HG02678 (cell line): ENCODE measurements at regions not wholly inside any gene's neighbourhood (a gene's known extent, or its start where the extent isn't known, plus 50 kb on each side); places are given as distances from the start of the nearest gene placed in this dataset.

ENCODE experiments used
- ATAC-seq: cut with Tn5 transposase; IDR thresholded peaks from one replicate; pipeline ENCODE4 v1.9.1; 2021; ENCODE audit warnings: mild to moderate bottlenecking, moderate library complexity; ENCODE audit not compliant: unreplicated experiment

DNA sequence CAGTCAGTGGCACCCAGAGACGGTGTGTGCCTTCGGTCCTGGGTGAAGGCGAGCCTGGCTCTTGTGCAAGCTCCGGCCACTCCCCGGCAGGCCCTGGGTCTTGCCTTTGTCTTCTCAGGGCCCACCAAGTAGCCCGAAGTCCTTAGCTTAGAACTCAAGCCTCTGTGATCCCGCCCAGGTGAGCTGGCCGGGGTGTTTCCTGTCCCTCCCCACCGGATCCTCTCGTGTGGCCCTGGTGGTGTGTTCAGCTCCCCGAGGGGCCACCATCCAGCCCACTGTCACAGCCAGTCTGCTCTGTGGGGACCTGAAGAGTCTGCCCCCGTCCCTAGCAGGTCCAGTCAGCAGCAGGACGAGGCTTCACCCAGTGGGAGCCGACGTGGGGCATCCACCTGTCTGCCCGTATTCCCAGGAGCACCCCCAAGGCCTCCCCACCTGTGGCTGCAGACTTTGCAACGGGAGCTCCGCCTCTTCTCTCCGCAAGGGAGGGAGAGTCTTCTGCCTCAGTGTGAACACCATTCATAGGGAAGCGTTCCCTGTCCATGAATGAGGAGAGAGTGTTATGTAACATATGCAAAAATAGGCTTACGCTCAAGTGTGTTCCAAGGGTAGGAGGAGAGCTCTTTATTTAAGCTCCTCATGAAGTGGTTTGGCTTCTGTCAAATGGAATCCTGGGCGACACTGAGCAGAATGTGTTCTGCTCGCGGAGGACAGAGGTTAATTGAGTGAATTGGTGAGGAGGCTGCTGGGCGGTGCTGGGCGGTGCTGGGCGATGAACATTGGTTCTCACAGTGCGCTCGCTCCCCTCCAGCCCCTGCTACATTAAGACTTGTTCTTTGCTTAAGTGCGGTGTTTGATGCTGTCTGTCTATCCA is 108.9 kb downstream of the CRYAA start:
- ATAC-seq: no peak

DNA sequence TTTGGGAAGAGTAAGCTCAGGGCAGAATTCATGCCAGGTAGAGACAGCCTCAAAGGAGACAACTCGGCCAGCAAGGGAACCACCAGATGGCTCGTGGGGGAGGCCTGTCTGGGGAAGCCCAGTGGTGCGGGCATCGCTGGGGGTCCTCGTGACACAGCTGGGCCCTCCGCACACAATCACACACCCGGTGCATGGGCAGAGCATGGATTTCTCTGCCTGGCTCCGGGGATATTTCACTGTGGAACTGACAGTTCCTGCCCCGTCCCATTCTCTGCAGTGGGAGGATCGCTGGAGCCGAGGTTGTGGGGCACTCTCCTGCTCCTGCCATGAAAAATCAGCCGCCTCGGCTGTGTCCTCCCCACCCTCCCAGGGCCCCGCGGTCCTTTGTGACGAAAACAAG is 108.0 kb downstream of the CRYAA start:
- ATAC-seq: no peak

DNA sequence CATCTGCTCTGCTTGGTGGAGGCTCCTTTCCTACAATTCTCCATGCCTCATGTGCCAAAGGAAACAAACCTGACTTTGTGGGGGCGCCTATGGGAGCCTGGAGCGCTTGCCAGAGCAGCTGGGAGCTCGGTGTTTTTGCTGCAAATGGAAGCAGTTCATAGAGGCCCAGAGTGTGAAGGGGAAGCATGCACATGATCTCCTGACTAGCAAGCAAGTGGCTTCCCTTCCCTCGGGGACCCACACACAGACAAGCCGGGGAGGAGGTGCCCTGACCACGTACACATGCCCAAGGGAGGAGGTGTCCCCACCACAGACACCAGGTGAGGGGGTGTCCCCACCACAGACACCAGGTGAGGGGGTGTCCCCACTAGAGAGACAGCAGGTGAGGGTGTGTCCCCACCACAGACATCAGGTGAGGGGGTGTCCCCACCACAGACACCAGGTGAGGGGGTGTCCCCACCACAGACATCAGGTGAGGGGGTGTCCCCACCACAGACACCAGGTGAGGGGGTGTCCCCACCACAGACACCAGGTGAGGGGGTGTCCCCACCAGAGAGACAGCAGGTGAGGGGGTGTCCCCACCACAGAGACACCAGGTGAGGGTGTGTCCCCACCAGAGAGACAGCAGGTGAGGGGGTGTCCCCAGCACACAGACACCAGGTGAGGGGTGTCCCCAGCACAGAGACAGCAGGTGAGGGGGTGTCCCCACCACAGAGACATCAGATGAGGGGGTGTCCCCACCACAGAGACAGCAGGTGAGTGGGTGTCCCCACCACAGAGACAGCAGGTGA is 106.8 kb downstream of the CRYAA start:
- ATAC-seq: no peak

DNA sequence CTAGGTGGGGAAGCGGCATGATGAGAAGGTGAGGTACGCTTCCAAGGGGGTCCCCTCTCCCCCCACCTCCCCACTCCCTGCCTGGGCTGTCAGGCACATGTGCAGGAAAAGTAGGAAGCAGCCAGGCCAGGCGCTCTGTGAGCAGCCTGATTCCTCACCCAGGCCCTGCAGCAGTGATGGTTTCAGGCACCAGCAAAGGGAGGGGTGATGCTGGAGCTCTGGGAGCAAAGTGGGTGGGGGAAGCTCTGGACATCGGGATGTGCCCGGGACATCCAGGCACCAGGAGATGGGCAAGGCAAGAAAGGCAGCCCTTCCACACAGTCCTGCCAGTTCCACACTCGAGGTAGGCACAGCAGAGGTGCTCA is 106.1 kb downstream of the CRYAA start:
- no peak for ATAC-seq

DNA sequence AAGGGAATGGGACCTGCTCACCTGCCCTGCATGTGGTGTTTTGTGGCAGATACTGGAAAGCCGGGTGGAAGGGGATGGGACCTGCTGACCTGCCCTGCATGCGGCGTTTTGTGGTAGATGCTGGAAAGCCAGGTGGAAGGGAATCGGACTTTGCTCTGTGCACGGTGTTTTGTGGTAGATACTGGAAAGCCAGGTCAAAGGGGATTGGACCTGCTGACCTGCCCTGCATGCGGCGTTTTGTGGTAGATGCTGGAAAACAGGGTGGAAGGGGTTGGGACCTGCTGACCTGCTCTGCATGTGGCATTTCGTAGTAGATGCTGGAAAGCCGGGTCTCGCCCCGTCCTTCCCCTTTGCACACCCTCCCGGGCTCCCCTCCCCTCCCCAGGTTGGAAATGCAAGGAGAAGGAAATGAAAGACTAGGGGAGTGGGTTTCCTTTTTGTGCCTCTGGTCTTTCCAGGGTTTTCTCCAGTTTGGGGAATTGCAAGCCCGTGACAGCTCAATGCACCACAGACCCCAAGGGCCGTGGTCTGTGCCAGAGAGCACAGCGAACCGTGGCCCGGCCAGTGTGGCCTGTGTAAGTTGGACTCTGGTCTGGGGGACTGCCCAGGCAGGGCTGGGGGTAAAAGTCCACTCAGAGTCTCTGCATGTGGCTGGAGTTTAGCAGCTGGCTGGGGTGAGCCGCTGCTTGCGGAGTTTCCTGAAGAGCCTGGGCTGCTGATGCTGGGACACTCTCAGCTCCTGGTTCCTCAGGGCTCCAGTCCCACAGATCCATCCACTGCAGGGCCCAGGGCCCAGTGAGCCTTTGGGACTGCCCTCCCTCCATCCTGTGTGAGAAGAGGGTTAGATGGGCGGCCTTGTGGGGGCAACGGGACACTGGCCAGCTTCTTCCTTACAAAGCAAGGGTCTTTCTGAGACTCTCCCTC is 105.5 kb downstream of the CRYAA start:
- no peak for ATAC-seq

DNA sequence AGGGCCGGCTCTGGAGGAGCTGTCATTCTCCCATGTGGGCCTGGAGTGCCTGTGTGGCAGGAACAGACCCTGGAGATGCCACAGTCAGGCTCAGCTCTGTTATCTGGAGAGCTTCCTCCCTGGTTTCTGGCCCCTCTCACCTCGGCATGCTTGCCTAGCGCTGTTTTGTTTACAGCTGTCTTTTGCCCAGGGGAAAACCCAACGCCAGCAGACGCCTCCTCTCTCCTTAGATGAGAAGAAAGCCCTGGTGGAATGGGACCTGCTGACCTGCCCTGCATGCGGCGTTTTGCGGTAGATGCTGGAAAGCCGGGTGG is 104.9 kb downstream of the CRYAA start:
- ATAC-seq: no peak

DNA sequence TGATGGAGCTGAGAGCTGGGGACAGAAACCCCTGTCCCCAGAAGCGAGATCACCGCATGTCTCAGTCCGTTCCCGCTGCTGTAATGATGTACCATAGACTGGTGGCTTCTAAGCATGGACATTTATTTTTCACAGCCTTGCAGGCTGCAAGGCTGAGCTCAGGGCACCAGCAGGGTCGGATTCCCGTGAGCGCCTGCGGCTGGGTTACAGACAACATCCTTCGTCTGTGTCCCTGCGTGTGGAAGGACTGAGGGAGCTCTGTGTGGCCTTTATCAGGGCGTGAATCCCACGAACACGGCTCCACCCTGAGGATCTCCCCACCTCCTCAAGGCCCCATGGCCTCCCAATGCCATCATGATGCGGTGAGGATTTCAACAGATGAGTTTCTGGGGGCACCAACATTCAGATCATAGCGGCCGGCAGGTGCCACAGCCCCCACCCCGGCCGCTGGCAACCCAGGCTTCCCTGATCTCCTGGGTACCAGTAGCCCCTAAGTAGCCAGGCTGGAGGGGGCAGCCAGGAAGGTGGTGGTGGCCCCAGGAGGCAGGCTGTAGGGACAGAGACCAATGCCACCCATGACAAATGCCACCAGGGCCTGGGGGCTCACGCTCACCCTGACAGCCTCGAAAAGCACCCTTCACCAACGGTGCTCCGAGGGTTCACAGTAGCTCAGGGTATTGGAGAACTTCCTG is 104.4 kb downstream of the CRYAA start:
- no peak for ATAC-seq

DNA sequence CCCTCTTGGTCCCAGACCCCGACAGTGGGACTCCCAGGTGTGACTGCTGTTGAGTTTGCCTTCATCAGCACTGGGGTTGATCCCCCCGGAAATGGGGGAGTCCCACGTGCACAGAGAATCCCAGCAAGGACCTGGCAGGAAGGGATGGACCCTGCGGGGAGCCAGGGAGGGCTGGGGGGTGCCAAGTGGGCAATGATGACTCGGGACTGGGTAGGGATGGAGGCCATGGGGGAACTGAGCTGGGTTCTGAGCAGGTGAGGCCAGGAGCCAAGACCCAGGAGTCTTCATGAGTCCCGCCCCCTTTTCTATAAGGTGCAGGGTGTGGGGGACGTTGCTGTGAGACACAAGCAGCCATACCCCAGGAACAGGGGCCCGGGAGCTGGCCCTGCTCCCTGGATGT is 103.8 kb downstream of the CRYAA start:
- no peak for ATAC-seq

DNA sequence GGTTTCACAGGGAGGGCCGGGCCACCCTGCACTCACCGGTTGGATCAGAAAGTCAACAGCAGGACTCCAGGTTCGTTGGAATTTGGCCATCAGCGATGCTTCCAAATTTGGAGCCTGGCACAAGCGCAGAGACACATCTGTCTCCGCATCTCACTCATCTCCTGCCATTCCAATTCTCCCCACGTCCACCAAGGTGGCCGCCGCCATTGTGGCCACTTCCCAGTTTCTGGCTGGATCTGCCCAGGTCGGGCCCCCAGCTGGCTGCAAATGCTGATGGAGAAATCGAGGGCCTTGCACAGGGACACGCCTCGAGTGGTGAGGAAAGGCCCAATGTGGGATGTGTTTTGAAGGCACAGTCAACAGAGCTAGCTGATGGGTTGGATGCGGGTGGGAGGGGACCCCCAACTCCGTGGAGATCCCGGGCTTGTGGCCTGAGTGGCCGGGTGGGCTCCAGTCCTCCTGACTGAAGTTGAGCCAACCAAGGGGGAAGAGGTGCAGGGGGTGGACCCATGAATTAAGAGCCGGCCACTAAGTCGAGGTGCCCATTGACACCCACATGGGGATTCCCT is 102.7 kb downstream of the CRYAA start:
- ATAC-seq: no peak

DNA sequence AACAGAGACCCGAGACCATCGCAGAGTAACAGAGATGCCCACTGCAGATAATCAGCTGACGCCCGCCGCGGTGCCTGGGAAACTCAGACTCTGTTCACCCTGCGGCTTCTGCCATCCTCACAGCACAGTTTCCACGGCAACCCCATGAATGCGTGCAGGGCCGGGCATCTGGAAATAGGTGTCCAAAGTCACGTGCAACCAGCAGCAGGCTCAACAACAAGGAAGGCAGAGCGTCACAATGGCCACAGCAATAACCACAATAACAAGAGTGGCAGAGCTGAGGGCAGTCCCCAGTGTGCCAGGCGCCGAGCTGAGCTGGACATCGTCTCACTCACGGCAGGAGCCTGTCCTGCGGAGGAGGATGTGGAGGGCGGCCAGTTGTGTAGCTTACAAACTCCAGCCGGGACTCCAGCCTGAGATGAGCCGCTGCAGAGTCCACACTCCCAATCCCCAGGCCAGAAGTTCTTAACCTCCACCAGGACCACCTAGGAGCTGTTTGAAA is 102.0 kb downstream of the CRYAA start:
- ATAC-seq: no peak

DNA sequence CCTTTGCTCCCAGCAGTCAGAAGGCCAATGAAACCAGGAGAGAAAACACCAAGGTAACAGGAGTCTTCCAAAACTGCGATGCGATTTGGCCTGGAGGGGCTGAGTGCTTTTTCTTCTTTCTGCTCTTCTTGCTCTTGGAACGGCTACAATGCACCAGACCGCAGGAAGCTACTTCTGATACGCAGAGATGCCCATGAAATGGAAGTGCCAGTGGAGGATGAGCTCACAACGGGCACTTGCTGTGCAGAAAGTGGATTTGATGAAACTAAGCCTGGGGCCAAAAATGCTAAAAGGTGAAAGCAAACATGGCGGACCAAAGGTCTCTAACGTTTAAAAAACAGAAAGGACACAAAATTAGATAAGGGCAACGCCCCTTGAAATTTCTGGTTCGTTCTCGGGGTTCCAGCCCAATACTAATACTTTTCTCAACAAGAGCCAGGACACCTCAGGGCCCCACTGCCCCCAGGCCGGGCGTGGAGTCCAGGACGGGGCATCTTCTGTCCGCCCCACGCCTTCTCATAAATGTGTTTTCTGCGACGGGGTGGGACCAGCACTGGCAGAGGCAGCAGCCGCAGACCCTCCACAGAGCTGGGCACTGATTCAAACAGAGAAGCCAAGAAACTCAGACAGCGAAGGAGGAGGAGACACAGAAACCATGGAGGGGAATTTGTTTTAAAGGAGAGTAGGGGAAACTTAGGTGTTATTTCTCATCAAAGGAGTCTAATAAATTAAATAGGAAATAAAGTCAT is 101.3 kb downstream of the CRYAA start:
- ATAC-seq: no peak

DNA sequence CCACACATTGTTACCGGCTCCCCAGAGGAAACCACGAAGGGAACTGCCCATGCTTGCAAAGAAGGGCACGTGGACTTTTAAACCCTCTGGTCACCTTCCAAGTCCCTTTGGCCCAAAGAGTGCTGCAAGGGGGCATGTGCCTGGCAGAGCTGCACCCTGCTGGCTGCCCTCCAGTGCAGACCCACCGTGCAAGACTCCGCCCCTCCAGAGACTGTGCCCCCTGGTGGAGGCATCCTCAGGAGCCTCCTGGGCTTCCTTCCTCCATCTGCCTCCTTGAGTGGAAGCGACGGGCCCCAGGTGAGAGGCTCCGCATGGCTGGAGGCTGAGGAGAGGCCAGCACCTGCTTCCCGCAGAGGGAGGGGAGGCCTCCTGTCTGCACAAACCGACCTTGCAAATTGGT is 100.6 kb downstream of the CRYAA start:
- ATAC-seq: no peak

DNA sequence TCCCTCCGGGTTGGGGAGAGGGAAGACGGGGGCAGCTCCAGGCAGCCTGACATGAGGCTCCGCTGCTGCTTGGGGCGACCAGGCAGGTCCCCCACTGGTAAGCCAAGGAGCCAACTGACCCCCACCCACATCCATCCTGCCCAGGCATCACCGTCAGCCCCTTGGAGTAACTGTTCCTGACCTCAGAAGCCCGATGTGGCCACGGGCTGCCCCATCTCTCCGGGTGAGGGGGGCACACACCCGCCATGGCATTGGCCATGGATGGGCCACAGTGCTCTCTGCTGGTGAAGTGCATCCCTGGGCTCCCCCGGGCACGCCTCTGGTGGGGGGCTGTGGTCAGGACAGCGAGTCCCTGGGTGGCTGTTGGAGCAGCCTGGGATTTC is 100.0 kb downstream of the CRYAA start:
- ATAC-seq: no peak

DNA sequence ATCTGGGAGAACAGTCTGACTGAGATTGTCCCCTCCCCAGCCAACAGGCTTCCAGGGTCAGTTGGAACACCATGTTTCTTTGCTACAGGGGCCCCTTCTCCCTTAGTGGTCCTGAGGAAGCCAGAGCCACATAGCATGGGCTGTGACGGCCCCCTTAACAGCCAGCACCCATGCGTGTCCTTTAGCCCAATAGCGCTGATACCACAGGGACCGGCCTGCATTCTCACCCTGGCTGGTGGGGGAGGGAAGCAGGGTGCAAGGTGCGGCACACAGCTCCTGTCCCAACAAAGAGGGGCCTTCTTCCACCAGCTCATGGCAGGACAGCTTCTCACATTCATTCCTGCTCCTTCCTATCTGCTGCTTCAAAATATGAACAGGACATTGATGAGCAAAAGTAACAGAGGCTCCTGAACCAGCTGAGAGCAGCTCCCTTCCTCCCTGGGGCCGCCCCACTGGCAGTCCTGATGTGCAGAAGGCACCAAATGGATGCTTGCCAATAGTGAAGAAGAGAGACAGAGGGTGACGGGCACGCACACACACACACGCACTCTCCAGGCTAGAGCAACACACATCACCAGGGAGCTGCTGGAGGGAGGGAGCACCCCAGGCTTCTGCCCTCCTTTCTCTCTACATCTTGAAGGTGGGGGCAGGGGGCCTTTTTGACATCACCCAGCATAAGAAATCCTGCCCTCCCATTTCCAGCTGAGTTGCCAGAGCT is 99.4 kb downstream of the CRYAA start:
- ATAC-seq: no peak

DNA sequence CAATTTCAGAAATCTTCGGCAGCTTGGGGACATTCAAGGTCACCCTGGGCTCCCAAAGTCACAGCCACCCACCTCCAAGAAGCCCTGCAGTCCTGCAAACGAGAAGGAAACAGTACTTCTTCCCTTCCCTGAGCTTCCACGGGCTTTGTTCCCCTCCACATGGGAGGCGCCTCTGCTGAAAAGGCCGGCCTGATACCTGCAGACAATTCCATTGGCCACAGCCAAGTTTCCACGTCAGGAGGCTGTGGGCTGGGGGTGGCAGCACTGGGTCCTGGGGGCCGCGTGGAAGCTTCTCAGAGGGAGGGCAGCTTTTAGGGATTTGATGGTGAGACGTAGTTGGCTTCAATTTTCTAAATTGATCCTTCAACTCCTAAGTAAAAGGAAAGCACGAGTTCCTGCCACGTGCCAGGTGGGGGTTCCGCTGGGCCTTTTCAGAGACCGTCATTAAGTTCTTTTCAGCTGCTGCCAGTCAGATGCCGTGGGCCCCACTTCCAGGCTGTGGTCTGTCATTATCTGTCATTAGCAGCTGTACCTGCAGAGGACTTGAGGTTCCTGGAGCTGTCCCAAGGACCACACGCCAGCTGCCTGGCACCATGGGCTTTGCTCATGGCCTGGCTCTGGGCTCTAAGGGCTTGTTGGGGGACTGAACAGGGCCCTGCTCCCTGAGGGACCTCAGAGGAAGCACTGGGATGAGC is 98.7 kb downstream of the CRYAA start:
- no peak for ATAC-seq

DNA sequence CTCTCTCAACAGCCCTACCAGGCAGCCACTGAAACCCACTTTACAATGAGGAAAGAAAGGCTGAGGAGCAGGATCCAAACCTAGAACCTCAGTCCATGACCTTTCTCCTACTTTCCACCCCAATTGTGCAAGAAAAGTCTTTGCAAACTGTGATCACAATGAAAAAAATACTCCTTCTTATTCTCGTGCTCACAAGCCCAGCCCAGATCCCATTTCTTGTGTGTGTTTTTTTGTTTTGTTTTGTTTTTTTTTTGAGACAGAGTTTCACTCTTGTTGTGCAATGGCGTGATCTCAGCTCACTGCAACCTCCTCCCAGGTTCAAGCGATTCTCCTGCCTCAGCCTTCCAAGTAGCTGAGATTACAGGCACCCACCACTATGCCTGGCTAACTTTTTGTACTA is 97.7 kb downstream of the CRYAA start:
- ATAC-seq: no peak

DNA sequence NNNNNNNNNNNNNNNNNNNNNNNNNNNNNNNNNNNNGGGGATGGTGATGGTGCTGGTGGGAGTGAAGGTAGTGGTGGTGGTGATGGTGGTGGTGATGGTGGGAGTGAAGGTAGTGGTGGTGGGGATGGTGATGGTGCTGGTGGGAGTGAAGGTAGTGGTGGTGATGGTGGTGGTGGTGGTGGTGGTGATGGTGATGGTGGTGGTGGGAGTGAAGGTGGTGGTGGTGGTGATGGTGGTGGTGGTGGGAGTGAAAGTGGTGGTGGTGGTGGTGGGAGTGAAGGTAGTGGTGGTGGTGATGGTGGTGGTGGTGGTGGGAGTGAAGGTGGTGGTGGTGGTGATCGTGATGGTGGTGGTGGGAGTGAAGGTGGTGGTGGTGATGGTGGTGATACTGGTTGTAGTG is 93.6 kb downstream of the CRYAA start:
- no peak for ATAC-seq
